Medulla oblongata (tissue), 1 donor: ENCODE measurements at regions not wholly inside any gene's neighbourhood (a gene's known extent, or its start where the extent isn't known, plus 50 kb on each side); places are given as distances from the start of the nearest gene placed in this dataset.
A peak's percentile ranks its signal among the peaks of the same experiment; 100 is the strongest.
"Not testable (repeated sequence)": the region's sequence is repeated elsewhere in the genome, so short reads cannot be mapped to it uniquely, and the experiment has no call there.

ENCODE experiments used
- DNase-seq: peaks from one replicate; pipeline ENCODE4 v3.0.0-alpha.2; 2015; ENCODE audit errors: extremely low spot score

DNA sequence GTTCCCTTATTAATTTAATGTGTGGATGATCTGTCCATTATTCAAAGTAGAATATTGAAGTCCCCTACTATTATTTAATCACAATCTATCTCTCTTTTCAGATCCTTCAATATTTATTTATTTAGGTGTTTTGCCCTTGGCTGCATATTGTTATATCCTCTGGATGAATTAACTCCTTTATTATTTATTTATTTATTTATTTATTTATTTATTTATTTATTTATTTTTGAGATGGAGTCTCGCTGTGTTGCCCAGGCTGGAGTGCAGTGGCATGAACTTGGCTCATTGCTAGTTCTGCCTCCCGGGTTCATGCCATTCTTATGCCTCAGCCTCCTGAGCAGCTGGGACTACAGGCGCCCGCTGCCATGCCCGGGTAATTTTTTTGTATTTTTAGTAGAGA, 776.6 kb upstream of the NXPH2 start:
- no peak for DNase-seq

DNA sequence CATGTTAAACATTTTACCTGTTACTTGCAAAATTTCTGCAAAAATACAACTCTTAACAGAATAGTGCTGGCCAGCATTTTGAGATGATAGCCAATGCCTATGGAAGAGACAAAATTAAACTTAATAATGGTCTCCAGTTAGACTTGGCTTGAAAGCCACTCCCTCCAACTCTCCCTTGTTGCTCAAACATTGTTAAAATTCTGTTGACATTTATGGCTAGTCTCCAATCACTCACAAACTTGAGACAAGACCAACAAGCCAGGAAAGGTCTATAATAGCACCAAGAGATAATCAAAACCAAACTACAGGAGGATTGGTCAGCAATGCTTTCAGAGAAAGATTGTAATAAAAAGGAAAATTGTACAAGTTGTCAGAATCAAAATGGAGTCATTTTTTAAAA, 770.7 kb upstream of the NXPH2 start:
- DNase-seq = no peak

DNA sequence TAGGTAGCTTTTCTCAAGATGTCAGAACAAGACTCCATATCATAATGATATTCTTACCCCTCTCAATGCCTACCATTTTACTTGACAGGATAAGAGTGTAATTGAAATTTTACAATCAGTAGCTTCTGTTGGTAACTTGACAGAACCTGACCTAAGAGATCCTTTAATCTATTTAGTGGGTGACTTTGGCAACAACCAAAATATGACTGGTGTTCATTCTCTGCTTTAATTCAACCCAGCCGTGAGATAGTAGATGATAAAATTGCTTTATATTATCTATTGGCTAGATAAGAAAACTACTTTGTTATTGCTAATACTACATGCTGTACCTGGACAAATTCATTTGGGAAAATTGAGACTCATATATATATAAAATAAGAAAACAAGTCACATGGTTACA, 770.2 kb upstream of the NXPH2 start:
- DNase-seq = no peak

DNA sequence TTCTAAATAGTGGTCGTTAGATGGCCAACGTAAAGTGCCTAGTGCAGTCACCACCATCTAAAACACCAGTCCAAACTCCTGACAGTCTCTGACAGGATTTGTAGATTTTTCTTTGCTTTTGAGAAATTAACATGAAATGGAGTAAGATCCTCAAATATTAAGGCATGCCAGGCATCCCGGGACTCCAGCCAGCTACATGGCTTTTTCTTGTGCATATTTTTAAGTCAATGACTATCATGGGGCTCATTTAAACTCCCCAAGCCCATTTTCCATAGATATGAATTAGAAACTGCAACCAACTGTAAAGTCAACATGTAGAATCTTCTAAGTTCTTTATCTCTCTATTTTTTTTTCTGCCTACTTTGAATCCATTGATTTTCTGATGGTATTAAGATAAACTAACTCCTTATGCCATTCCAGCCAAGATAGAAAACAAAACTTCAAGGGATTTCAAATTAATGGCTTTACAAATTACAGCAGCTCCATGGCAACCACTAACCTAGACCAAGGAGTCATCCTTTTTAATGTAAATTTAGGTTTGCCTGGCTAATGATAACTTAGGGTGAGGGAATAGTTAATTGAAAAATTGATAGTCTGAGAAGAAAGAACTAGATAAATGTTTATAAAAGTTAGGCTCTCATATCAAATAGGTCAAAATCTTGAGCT, 764.1 kb upstream of the NXPH2 start:
- DNase-seq = no peak

DNA sequence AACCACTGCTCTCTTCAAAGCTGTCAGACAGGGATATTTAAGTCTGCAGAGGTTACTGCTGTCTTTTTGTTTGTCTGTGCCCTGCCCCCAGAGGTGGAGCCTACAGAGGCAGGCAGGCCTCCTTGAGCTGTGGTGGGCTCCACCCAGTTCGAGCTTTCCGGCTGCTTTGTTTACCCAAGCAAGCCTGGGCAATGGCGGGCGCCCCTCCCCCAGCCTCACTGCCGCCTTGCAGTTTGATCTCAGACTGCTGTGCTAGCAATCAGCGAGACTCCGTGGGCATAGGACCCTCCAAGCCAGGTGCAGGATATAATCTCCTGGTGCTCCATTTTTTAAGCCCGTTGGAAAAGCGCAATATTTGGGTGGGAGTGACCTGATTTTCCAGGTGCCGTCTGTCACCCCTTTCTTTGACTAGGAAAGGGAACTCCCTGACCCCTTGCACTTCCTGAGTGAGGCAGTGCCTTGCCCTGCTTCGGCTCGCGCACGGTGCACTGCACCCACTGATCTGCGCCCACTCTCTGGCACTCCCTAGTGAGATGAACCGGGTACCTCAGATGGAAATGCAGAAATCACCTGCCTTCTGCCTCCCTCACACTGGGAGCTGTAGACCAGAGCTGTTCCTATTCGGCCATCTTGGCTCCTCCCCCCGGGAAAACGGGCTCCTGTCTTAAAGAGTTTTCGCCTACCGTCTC, 758.3 kb upstream of the NXPH2 start:
- DNase-seq = not testable (repeated sequence)

DNA sequence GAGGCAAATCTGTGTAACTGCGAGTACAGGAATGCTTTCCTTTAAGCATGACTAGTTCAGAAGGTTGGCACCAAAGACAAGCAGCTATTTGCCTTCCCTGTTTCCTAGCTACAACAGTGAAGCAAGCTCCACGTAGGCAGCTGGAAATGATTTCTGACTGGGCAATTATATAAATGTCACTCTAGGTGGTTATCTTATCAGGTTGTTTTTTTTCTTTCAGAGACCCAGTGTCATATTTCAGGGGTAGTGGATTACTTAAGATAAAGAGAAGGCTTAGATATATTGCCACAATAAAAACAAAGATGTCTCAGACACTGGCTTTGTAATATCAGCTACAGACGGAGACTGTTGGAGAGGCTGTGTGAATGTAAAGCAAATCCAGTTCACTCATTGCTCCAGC, 748.9 kb upstream of the NXPH2 start:
- DNase-seq = no peak

DNA sequence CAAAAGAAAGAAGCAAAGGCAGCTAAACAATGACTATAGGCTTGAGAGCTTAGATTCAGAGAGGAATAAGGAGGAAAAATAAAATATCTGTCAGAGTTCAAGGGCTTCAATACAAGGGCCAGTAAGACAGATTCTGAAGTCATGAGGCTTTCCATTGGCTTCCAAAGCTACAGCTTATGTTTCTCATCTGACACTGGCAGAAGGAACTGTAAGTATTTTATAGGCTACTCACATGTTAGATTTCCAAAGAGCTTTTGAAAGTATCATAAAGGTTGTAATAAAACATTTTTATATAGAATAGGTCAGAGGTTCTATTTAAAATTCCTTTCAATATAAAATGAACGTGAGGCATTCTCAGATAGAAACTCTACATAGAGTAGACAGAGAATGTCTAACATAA, 746.6 kb upstream of the NXPH2 start:
- DNase-seq = no peak

DNA sequence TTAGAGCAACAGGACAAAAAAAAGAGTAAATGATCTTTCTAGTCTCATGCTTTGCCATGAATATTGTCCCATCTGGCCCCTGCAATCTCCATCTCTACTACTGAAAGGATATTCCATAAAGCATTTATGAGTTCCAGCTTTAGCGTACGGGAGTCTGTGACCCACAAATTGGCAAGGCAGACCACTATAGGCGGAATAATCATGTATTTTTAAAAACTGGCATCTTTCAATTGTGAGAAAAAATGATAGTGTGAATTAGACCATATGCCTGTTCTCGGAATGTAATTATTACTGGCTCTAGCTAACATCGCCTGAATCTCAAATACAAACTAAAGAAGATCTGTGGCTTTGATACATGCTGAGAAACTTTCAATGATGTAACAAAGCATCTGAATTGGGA, 738.1 kb upstream of the NXPH2 start:
- DNase-seq = no peak

DNA sequence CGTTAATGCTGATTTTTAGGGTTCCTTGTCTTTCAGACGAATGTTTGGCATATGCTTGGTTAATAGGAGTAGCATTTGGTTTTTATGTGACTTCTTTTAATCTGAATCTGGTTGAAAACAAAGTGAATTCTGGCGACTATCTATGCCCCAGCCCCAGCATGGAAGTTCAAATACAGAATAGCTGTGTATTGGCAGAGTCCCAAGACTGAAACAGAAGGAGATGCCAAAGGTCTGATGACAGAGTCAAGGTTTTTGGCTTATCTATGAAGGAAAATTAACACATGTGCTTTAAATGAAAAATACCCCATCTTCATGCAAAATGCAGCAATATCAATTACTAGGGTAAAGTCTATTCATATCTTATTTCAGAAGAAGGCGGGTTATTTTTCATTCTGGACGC, 734.8 kb upstream of the NXPH2 start:
- no peak for DNase-seq

DNA sequence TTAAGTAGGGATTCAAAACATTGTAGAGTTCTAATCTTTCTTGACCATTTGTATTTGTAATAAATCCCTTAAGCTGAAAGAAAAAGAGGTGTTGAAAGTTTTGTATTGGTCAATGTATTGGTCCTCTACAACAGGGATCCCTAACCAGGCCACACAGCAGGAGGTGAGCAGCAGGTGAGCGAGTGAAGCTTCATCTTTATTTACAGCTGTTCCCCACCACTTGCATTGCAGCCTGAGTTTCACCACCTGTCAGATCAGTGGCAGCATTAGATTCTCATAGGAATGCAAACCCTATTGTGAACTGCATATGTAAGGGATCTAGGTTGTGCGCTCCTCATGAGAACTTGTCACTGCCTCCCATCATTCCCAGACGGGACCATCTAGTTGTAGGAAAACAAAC, 715.7 kb upstream of the NXPH2 start:
- DNase-seq = no peak

DNA sequence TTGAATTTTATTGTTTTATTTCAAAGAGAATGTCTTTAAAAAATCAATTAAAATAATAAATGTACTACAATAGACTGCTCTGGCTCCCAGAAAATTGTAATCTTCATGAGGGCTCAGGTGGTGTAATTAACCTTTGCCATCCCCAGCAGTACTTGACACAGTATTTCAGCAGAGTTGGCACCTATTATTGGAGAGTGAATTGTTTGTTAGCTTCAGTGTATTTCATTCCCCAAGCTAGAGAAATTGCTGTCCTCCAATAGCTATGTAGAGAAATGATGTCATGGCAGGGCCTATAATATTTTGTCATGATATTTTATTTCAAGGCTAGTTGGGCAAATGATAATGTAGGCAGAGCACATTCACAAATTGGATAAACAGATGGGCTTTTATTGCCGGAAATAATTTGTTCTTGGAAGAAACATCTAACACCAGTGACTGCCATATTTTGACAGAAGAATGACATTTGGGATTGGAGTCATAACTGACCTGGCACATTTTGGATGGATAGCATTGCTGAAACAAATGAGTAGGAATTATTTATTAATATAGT, 712.0 kb upstream of the NXPH2 start:
- DNase-seq = no peak

DNA sequence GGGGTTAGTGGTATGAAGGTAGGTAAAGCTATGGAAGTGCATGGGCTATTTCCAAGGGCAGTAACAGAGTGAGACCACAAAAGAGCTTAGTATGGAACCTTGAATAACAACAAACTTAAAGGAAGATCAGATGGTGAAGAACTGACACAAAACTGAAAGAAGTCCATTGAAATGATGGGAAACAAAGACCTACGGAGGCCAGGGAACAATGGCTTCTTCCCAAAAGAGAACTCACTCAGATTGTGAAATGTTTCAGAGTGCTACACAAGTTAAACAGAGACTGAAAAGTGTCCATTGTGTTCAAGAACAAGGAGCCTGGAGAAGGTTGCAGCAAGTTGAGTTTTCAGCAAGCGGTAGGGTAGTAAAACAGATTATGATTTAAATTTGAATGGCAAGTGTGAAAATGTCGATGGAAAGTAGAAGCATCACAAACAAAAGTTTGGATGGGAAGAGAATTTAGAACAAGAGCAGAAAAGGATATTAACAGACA, 700.0 kb upstream of the NXPH2 start:
- DNase-seq = peak; percentile 16

DNA sequence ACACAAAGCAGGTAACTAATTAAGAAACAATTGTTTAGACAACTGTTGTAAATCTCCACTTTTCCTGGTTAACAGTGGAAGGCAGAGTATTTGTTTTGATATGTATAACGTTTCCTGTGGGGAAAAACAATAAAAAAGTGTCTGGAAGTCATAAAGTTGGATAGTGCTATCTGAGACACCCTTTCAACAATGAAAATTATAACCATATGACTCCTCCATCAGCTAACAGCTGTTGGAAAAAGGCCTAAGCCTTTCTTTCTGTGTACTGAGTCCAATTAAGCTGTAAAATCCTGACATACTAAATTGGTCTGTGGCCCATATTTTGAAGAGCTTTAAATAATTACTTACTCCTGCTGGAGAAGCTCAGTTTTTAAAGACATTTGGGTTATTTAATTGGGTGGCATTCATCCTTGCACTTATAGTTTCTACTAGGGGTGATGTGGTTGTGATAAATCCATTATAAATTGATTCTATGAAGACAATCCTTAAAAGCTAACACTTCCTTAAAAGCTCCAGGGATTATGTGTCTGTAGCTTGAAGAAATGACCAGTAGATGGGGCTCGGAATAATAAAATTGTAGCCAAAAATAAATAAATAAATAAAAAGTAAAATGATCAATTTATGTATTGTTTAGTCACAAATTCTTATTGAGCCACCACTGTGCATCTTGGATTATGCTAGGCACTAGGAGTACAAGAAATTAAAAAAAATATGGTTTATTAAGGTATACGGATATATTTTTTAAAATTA, 698.1 kb upstream of the NXPH2 start:
- no peak for DNase-seq

DNA sequence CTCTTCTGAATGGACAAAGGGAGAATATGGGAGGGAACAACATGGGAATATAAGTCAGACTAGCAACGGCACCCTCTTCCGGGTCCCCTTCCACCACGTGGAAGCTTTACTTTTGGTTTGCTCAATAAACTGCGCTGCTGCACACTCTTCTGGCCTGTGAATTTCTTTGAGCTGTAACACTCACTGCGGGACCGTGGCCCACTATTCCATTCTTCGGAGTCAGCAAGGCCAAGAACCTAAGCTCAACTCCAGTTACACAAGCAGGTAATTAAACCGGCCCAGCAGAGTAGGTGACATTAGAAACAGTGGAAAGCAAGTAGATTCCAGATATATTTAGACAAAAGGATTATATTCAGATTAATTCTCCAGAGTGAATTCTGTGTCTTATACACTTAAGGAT, 697.4 kb upstream of the NXPH2 start:
- no peak for DNase-seq

DNA sequence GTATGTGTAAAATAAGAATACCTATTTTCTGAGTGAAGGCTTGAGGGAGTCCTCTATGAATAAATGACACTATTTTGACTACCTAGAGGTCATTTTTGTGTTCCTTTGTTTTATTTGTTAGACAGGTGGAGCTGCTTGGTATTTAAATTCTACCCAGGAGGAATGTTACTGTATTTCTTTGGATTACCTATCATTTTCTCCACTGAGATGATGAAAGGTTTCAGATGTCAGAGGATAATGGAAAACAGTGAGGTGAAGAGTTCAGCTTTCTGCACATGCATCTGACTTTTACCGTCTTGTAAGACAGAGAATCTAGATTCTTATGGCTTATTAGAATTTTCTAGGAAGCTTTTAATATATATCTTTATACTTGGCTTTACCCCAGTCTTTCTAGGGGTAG, 689.8 kb upstream of the NXPH2 start:
- DNase-seq = no peak

DNA sequence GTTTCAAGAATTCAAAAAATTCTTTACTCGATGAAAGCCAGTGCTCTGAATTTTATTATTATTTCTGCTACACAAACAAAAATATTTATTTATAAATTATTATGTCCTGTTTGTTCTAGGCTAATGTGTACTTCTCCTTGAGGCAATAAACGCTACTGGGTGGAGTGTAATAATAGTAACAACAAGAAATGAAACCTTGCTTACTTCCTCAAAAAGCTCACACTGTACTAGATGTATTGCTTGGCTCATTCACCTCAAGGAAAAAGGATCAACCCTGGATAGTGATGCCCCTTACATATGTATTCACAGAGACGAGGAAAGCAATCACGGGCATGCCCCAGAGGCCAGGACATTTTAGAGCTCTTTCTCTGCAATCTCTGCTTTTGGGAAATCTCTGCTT, 685.6 kb upstream of the NXPH2 start:
- DNase-seq = peak; percentile 30

DNA sequence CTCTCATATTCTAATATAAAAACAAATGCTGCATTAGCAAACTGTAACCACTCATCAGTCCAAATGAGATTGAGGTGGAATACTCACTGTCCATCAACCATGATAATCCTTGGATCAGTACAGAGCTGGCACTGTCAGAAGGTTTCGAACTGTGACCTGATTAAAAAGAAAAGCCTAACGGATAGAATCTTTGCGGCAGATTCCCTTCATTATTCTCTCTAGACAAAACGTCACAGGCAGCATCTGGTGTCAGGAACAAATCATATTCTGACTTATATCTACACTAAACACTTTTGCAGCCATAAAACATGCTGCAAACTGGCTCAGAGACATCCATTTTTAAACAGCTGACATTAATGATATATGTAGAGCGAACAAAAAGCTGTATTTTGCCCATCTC, 677.7 kb upstream of the NXPH2 start:
- no peak for DNase-seq

DNA sequence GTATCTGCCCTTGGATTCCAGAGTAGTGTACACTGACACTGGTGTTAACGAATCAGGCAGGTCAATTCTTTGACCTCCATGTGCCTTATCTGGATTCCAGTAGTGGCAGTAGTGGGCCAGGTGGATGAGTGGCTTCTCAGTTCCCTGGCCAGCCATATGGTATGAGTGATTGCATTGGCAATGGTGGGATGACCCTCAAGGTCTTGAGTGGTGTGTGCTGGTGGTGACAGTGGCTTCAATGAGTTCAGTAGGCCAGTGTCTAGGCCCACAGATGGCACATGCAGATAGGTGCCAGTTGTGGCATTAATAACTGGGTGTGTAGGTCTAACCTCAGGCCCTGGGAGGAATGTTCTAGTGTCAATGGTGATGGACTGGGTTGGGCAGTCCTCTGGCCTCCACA, 674.1 kb upstream of the NXPH2 start:
- no peak for DNase-seq

DNA sequence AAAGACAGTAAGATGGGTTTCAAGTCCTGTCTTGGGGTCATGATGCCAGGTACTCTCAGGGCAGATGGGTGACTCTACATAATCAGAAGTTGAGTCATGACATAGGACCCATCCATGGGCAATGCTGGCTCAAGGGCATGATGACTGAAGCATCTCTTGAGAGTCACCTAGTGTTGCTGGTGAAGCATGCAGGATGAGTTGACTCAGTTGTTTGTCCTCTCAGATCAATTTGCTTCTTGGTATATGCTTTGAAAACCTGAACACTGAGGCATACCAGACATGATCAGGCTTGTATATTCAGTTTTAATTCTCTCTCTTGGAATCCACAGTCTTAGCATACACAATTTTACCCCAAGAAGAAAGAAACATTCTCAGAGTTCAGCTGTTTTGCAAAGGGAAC, 658.9 kb upstream of the NXPH2 start:
- DNase-seq = no peak

DNA sequence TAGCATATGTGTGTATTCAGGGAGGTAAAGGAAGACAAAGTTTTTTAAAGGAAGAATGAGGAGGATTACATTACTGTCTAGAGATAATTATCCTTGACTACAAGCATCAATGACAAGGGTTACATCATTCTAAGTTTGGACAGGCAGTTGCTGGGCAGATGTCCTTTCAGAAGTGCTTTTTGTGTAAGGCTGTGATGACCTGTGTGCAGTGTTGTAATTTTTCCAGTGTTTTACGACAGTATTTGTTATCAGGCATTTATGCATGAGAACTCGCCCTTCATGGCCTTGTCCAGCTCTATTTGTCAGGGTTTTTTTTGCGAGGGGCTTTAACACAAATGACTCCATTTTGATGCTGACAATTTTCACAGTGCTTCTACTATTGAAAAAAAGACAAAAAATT, 658.3 kb upstream of the NXPH2 start:
- DNase-seq = no peak

DNA sequence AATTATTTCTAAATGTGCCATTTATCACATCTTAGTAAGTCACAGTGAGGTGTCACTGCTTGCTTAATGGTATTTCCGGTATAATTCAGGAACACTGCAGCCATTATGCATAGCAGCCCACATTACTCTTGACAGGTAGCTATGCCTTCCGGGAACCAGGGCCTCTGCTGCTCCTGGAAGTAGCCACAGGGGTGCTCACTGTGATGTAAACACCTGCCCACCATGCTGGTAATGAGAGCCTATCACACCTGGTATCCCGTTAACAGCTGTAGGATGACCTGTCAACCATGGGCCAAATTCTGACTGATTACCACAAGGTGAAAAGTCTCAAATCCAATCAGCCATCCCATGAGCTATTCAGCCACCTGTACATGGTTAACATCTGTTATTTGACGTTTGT, 647.0 kb upstream of the NXPH2 start:
- no peak for DNase-seq

DNA sequence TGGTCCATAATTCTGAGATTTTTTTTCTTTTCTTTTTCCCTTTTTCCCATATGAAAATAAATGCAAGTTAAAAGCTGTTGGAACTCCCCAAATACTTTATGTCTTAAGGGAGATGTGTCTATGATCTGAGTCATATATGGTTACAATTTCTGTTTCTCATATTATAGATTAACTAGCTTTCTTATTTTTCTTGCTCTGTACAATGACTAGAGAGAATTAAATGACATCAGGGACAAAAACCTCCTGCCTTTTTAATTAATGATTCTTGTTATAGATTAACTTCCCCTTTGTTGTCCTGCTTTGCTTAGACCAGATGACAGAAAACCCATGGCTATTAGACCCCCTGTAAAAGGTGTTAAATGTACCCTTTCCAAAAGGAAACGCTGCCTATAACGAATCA, 643.9 kb upstream of the NXPH2 start:
- no peak for DNase-seq

DNA sequence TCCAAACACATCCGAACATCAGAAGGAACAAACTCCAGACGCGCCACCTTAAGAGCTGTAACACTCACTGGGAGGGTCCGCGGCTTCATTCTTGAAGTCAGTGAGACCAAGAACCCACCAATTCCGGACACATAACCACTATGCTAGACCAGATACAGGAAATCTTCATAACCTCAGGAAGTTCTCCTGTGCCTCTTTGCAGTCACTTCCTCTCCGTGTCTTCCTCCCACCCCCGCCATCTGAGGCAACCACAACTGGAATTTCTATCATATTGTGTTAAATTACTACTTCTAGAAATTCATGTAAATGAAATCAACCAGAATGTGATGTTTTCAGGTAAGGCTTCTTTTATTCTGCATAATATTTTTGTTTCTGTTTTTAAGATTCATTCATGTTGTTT, 631.0 kb upstream of the NXPH2 start:
- no peak for DNase-seq
